ENCODE measurements at regions not wholly inside any gene's neighbourhood (a gene's known extent, or its start where the extent isn't known, plus 50 kb on each side); places are given as distances from the start of the nearest gene placed in this dataset.
"Not testable (repeated sequence)": the region's sequence is repeated elsewhere in the genome, so short reads cannot be mapped to it uniquely, and the experiment has no call there.

- no peak for DNase-seq
These were observed 475.8 kb downstream of the PLCL1 start for GRCh38 chr2:198280145-198280544.

DNA sequence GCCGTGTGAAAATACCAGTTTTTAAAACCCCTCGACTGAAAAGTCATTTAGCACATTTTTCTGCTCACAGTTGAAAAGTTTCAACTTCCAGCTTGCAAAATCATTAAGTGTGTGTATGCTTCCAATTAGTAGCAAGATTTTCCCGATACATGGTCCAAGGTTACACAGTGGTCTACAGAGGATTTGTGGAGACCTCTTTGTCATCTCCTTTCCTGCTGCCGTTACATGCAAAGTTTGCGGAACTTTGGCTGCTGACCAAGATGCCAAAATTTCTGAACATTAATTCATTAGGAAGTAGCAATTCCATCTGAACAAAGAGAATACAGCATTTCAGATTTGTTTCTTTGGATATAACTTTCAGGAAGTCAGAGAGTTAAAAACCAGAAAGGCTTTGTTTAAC, 474.6 kb downstream of the PLCL1 start:
- DNase-seq = no peak

DNA sequence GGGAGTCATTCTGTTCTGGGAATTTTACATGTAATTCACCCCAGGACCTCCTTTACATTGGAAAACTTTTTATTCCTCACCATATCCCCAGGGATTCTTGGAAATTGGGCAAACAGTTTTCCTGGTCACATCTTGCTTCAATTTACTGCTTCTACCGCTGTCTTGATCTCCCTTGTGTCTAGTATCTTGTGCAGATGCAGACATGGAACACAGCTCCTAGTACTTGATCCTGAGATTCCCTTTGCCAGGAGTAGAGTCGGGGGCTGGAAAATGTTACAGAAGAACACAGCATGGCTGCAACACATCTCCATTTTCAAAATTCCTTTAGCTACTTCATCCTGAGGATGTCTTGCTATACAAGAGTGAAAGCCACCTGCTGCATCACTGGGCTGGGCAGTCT, 472.8 kb downstream of the PLCL1 start:
- no peak for DNase-seq

- DNase-seq = no peak
These were observed 469.3 kb downstream of the PLCL1 start for GRCh38 chr2:198273660-198274059.

GRCh38 chr2:198270157-198270556, 465.8 kb downstream of the PLCL1 start:
- DNase-seq = not testable (repeated sequence)

- DNase-seq = no peak
These were observed 464.1 kb downstream of the PLCL1 start for GRCh38 chr2:198268519-198268918.

DNA sequence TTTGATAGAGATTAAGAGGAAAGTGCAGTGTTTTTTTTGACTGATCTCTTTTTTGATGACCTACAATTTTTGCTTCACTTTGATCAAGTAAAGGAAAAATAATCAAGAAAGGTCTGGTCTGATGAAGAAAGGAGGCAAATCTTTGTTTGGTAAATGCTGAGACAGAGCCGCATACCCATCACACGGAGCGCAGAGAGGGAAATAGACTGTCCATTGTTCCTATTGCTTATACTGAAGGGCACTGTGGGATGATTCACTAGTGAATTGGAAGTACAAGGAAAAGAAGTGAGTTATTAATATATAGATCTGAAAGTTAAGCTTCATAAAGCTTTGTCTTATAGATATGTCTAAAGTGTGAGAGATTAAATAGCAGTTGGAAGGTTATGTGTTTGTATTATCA, 455.1 kb downstream of the PLCL1 start:
- DNase-seq = no peak

DNA sequence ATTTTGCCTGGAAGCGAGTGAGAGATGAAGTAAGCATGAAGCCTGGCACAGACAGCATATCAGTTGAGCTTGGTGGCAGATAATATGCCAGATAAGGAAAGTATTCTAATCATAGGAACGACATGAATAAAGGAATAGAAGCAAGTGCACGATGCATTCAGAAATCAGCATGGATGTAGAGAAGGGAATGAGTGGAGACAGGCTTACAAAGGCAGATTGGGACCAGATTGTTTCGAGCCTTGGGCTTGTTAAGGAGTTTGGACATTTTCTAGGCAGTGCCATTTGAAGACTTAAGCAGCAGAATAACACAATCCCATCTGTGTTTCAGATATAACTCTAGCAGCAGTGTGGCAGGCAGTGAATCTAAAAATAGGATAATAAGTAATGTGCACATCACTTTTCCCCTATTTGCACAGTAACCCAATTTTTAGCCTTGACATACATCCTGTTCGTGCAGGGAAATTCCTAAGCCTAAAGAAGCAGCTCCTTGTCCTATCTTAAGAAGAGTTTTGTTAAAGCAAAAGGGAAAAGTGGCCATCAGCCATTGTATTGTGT, 450.2 kb downstream of the PLCL1 start:
- DNase-seq = no peak

- DNase-seq = no peak
These were observed 449.6 kb downstream of the PLCL1 start for GRCh38 chr2:198253995-198254394.

DNA sequence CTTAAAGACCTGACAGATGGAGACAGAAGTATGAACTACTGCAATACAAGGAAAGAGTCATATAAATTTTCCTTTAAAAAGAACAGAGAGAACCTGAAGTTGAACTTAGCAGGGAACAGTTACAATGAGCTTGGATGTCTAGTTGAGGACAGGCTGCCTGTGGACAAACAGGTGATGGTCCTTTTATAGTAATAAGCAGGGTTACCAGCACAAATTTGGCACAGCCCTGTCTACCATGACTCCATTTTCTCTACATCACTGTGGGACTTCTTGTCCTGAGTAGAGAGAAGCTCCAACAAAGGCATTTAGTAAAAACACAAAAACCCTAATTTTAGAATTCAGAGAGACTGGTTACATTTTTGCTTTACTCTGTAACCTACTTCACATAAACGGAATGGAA, 448.1 kb downstream of the PLCL1 start:
- DNase-seq = no peak

GRCh38 chr2:198242093-198242492, 437.7 kb downstream of the PLCL1 start:
- DNase-seq = no peak

DNA sequence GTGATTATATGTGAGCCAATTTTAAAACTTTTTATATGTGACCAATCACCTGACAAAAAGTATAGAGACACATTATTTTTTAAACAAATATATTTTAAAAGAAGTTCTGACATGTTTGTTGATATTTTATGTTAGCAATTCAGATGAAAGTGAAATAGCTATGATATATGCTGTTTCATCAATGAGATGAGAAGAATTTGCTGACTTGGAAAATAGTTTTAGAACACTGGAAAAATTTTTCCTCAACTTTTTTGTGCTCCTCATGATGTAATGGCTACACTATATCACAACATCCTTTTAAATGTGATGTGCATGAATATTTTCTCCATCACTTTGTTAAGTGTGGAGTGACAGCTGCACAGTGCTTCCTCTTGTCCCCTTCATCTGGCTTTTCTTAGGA, 434.0 kb downstream of the PLCL1 start:
- DNase-seq = no peak

GRCh38 chr2:198236338-198236737, 431.9 kb downstream of the PLCL1 start:
- DNase-seq = no peak

DNA sequence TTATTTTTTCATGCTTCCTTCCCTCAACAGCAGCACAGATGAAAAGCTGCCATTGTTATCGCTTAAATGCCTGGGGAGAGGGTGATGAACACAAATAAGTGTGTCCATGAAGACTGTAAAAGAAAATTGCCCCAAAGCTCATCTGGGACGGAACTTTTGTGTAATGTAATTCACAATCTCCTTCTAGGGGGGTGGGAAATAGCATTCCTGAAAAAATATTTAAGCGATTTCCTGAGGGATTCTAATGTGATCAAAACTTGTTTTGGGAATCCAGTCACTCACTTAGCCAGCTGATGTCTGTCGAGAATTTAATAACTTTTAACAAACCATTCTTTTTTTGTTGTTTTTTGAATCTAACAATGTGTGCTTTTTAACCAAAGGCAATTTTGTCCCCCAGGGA, 427.9 kb downstream of the PLCL1 start:
- DNase-seq = no peak

DNA sequence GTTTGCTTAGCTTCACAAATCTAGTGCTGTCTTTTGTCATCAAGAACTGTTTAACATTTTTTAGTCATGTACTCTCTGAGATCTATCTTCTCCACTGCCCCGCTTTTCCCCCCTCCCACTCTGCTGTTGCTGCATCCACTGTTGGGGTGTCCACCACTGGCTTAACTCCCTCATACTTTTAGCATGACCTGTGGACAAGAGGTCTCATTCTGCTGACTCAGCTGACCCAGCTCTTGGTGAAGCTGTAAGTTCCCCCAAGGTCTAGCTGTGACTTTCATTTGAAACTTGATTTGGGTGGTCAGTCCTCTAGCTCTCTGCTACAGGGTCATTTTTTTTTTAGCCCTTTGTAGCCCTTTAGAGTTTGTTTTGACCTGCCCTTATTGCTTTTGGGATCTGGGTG, 427.2 kb downstream of the PLCL1 start:
- peak; percentile 0 for DNase-seq

DNA sequence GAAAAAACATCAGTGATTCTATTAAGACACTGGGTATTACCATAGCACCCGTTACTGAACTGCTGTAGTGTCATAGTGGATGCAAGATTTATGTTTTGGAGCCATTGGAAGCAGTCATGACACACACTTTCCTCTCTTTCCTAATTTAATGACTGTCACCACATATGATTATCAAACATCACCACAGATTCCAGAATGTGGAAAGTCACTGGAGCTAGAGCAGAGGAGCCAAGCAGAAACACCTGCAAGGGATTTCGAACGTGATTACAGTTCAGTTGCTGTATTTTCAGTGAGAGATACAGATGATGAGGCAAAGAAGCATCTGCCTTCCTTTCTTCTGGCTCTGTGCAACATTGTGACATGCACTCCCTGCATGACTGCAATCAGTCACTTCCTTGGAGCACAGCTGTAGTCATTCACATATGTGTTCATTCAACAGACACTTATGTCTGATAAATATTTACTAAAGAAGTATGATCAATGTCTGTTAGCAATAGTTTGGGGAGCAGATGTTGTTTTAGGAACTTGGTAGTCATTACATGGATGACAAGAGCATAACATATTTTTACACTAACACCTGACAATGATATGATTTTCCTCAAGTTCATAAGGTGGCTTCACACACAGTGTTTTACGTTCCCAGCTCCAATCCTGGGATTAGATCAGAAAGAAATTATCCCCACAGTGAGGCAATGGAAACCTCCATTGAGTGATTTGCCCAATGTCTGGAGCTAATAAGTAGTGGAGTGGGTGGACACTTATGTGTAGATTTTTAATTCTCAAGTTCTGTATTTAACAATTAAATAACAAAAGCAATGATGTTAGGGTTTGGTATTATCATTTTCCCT, 416.6 kb downstream of the PLCL1 start:
- no peak for DNase-seq

DNA sequence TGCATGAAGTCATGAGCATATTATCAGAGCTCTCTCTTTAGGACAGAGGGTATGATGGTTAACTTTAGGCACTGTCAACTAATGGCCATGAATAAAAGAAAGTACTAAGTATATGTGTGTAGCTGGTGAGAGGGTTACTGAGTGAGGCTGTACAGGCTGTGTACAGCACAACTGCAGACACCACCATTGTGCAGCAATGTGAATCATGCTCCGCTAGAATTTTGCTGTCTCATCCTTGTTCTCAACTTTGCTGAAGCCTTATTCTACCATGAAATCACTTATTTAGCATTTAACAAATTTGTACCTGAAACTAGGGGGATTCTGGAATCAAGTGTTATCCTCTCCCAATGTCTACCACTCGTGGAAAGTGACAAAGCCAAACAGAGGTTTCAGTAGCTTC, 414.9 kb downstream of the PLCL1 start:
- no peak for DNase-seq

DNA sequence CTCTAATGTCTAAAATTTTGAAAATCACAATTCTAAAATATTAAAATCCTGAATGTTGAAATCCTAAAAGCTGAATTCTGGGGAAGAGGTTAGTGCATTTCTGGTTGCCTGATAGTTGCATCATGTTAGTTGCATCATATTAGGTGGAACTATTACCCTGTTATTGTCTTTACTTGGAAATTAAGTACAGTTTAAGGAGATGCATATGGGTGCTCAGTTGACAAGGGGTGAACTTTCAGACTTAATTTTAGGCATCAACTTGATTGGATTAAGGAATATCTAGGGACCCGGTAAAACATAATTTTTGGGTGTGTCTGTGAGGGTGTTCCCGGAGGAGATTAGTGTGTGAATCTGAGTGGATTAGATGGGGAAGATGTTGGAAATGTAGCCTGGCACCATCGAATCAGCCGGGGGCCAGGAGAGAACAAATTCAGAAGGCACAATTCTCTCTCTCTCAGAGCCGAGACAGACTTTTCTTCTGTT, 409.8 kb downstream of the PLCL1 start:
- no peak for DNase-seq

DNA sequence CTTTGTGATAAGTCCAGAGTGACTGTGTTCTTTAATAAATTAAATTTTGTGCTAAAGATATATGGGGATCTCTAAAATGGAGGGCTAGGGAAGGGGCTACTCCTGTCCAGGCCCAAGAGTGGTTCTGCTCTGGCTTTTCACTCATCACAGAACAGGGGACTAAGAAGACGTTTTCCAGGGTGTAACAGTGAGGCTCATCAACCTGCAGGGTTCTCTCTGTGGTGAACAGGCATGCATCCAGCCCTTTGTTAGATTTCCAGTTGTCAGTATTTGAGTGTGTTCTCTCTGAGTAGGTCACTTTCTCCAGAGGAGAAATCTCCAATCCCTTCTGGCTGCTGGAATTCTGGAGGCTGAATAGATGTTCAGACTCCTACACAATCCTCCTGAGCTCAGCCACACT, 408.9 kb downstream of the PLCL1 start:
- DNase-seq = no peak

DNA sequence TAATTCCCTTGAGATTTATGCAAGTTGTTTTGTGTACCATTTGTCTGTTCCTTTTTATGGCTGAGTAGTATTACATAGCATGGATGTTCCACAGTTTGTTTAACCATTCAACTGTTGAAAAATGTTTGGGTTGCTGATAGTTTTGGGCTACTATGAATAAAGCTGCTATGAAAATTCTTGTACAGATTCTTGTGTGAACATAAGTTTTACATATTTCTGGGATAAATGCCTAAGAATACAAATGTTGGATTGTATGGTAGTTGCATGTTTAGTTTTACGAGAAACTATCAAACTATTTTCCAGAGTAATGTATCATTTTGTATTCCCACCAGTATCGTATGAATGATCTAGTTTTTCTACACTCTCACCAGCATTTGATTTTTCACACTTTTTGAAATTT, 407.3 kb downstream of the PLCL1 start:
- no peak for DNase-seq

- DNase-seq = no peak
These were observed 399.1 kb downstream of the PLCL1 start for GRCh38 chr2:198203336-198204069.

Data from EL (cell line).